ENCODE measurements at regions not wholly inside any gene's neighbourhood (a gene's known extent, or its start where the extent isn't known, plus 50 kb on each side); places are given as distances from the start of the nearest gene placed in this dataset.

GRCh38 chr12:4171742-4172141 lies 101.8 kb upstream of the CCND2 start:
- intact Hi-C loops (cut with DNase I), result no loop called here
- Histone ChIP-seq H3K27ac (no peak overlapping the region), H3K36me3 (no peaks in the 10 kb centered on the region), H3K4me3 (no peak overlapping the region), H3K9me3 (no peaks in the 10 kb centered on the region), H3K4me1 (replicated peaks) (no peaks in the 10 kb centered on the region), H3K27me3 (replicated peaks; ENCODE audit: insufficient read depth) (no peaks in the 10 kb centered on the region)
- no peak for TF ChIP-seq CTCF (IDR thresholded peaks at IDR 0.05)
- 94% methylated on average over 3 of the region's 3 CpGs for WGBS
- no peak for DNase-seq (ENCODE audit: low spot score)

DNA sequence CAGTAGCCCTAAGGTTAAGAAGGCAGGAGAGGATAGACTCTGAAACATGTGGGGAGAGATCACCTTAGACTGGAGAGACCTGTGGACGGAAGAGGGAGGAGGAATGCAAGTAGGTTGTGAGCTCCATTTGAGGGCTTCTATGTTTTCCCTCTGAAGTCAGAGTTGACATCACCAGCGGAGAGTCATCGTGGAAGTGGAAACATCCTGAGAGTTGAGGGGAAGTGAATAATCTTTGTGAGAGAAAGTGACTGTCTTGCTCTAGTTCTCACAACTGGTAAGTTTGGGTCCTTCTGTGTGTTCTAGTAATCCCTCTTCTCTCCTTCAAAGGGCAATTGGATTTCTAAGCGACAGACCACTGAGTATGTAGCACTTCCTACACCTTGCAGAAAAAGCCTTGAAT lies 103.6 kb upstream of the CCND2 start:
- no peaks in the 10 kb centered on the region for H3K9me3 ChIP-seq
- H3K27ac ChIP-seq, result no peak overlapping the region
- H3K36me3 ChIP-seq, result no peaks in the 10 kb centered on the region
- no peak for TF ChIP-seq CTCF (IDR thresholded peaks at IDR 0.05)
- no peak for TF ChIP-seq POLR2A (IDR thresholded peaks at IDR 0.05)
- no peak for TF ChIP-seq POLR2AphosphoS5 (IDR thresholded peaks at IDR 0.05)
- intact Hi-C loops (cut with DNase I), result loop anchor here (10.0 kb wide), 1 partner anchor 95 kb away; no protein-coding TSS in a partner anchor
- H3K27me3 ChIP-seq (replicated peaks; ENCODE audit: insufficient read depth), result no peaks in the 10 kb centered on the region
- WGBS, result 84% methylated on average over 4 of the region's 4 CpGs
- H3K4me1 ChIP-seq (replicated peaks), result no peaks in the 10 kb centered on the region
- H3K4me3 ChIP-seq, result no peak overlapping the region
- DNase-seq (ENCODE audit: low spot score), result no peak

- TF ChIP-seq POLR2A (IDR thresholded peaks at IDR 0.05), result no peak
- TF ChIP-seq CTCF (IDR thresholded peaks at IDR 0.05), result no peak
- no peak for TF ChIP-seq POLR2AphosphoS5 (IDR thresholded peaks at IDR 0.05)
- no peaks in the 10 kb centered on the region for H3K4me1 ChIP-seq (replicated peaks)
- H3K27me3 ChIP-seq (replicated peaks; ENCODE audit: insufficient read depth), result no peaks in the 10 kb centered on the region
- no peaks in the 10 kb centered on the region for H3K9me3 ChIP-seq
- 89% methylated on average over 5 of the region's 5 CpGs for WGBS
- no peak overlapping the region for H3K27ac ChIP-seq
- H3K36me3 ChIP-seq, result no peaks in the 10 kb centered on the region
- DNase-seq (ENCODE audit: low spot score), result no peak
- H3K4me3 ChIP-seq, result no peak overlapping the region
- intact Hi-C loops (cut with DNase I), result loop anchor here (10.0 kb wide), 1 partner anchor 95 kb away; no protein-coding TSS in a partner anchor
Measured at GRCh38 chr12:4169531-4169930, 104.0 kb upstream of the CCND2 start.

- Histone ChIP-seq H3K4me3 (no peak overlapping the region), H3K27ac (no peak overlapping the region), H3K9me3 (no peaks in the 10 kb centered on the region), H3K27me3 (replicated peaks; ENCODE audit: insufficient read depth) (no peaks in the 10 kb centered on the region), H3K4me1 (replicated peaks) (no peaks in the 10 kb centered on the region), H3K36me3 (no peaks in the 10 kb centered on the region)
- TF ChIP-seq POLR2AphosphoS5 (IDR thresholded peaks at IDR 0.05), result no peak
- no peak for TF ChIP-seq CTCF (IDR thresholded peaks at IDR 0.05)
- TF ChIP-seq POLR2A (IDR thresholded peaks at IDR 0.05), result no peak
- DNase-seq (ENCODE audit: low spot score), result no peak
- intact Hi-C loops (cut with DNase I), result loop anchor here (10.0 kb wide), 1 partner anchor 97 kb away; no protein-coding TSS in a partner anchor
- 28% methylated on average over 6 of the region's 6 CpGs for WGBS
Measured at GRCh38 chr12:4168036-4168435, 105.5 kb upstream of the CCND2 start.
